SJSA1 (cell line): ENCODE measurements at regions not wholly inside any gene's neighbourhood (a gene's known extent, or its start where the extent isn't known, plus 50 kb on each side); places are given as distances from the start of the nearest gene placed in this dataset.

Experiments used
- DNase-seq, 2 experiments: peaks; one replicate each; pipeline ENCODE4 v3.0.0-alpha.2; 2015 to 2020; ENCODE audit warnings: low spot score in 2 of 2, low read depth in 1 of 2
- H3K27ac ChIP-seq: fragments of 250-450 bp; sonication (Bioruptor Pico); 2 replicates; pipeline ENCODE4 v1.5.1; 2020; ENCODE audit warnings: mild to moderate bottlenecking, moderate library complexity
- H3K27me3 ChIP-seq: fragments of 250-450 bp; sonication (Bioruptor Pico); replicated peaks from 2 replicates; pipeline ENCODE4 v1.5.1; 2020; ENCODE audit warnings: mild to moderate bottlenecking, moderate library complexity
- H3K36me3 ChIP-seq: fragments of 250-450 bp; sonication (Bioruptor Pico); 2 replicates; pipeline ENCODE4 v1.5.1; 2020; ENCODE audit warnings: mild to moderate bottlenecking
- H3K4me1 ChIP-seq: fragments of 250-450 bp; sonication (Bioruptor Pico); replicated peaks from 2 replicates; pipeline ENCODE4 v1.6.1; 2021; ENCODE audit warnings: mild to moderate bottlenecking
- H3K4me3 ChIP-seq: fragments of 250-450 bp; sonication (Bioruptor Pico); 2 replicates; pipeline ENCODE4 v1.5.1; 2020; ENCODE audit warnings: mild to moderate bottlenecking
- H3K9me3 ChIP-seq: fragments of 250-450 bp; sonication (Bioruptor Pico); replicated peaks from 2 replicates; pipeline ENCODE4 v1.5.1; 2020; ENCODE audit warnings: mild to moderate bottlenecking

DNA sequence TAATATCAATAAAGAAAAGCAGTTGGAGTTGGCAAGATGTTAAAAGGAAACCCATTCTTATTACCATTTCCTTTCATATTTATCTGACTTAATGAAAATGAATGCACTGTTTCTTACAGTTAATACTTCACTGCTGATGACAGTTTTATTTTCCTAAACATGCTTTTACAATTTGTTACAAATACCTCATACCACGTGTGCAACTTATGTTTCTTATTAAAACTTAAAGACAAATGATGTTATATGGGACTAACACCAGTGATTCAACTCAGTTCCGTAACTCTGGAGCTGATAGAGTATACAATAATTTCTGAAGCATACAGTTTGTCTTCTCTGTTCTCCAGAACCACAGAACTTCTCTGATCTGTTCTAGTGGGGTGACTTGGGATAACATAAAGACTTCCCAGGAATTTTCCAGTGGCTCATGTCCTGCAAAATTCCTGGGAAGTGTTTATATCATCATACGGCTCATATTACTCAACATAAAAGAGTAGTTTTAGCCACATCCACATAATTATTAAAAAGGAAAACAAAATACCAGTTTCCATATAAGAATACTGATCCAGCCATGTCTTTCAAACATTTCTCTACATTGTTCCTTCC, 1259.0 kb upstream of the C9orf72 start:
- Histone ChIP-seq H3K4me3 (no peak overlapping the region), H3K9me3 (no peaks in the 10 kb centered on the region), H3K36me3 (no peaks in the 10 kb centered on the region), H3K27me3 (no peaks in the 10 kb centered on the region), H3K4me1 (no peaks in the 10 kb centered on the region), H3K27ac (no peak overlapping the region)
- DNase-seq = no peak

DNA sequence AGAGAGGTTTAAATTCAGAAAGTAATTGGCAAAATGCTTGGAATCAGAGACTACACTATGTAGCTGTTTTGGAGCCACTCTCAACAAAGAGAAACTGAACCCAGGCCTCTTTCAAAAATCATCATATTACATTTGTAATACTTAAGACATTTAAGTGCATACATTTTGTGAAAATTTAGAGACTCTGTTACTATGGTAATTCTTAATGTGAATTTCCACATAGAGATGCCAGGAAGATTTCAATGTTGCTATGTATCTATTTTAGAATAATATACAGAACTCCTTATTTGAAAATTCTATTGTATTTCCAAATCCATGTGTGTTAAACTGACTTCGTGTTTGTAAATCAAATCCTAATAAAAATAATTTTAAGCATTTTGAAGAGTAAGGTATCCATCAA, 1260.9 kb upstream of the C9orf72 start:
- no peaks in the 10 kb centered on the region for H3K27me3 ChIP-seq
- no peaks in the 10 kb centered on the region for H3K36me3 ChIP-seq
- DNase-seq = no peak
- no peaks in the 10 kb centered on the region for H3K4me1 ChIP-seq
- no peaks in the 10 kb centered on the region for H3K9me3 ChIP-seq
- no peak overlapping the region for H3K4me3 ChIP-seq
- H3K27ac ChIP-seq = no peak overlapping the region

DNA sequence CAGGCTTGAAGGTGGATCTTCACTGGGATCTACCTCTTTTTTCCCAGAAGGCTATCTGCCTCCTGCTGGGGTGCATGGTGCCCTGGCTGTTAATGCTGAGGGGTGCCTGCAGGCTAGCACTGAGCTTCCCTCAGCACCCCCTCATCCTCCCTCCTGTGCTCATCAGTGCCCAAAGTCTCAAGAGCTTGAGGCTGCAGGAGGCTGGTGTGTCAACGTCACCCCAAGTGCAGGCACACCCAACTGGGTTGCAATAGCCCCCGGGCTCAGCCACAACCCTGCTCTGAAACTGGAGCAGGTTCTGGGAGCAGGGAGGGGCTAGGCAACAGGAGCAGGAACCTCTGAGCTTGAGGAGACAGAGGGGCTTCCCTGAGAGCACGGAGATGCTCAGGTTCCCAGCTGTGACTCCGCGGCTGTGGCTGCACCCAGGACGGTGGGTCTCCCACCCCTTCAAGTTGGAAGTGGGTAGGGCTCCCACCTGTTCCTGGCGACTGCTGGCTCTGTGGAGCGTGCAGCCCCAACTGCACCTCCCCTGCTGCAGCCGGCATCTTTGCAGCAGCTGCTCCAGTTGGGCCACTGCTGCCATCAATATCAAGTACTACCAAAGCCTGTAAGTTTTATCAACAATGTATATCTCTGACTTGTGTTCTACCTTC, 1266.6 kb upstream of the C9orf72 start:
- Histone ChIP-seq H3K27me3 (no peaks in the 10 kb centered on the region), H3K36me3 (no peaks in the 10 kb centered on the region), H3K27ac (no peak overlapping the region), H3K4me3 (no peak overlapping the region), H3K4me1 (no peaks in the 10 kb centered on the region), H3K9me3 (no peaks in the 10 kb centered on the region)
- DNase-seq = no peak

GRCh38 chr9:28841775-28842174, 1268.5 kb upstream of the C9orf72 start:
- no peak overlapping the region for H3K27ac ChIP-seq
- no peak for DNase-seq

GRCh38 chr9:28847331-28847730, 1274.0 kb upstream of the C9orf72 start:
- Histone ChIP-seq H3K36me3 (no peaks in the 10 kb centered on the region), H3K4me1 (no peaks in the 10 kb centered on the region), H3K27ac (no peak overlapping the region), H3K9me3 (no peaks in the 10 kb centered on the region), H3K27me3 (no peaks in the 10 kb centered on the region), H3K4me3 (no peak overlapping the region)
- no peak for DNase-seq

More at GRCh38 chr9:28841775-28842174, 1268.5 kb upstream of the C9orf72 start:
- H3K4me1 ChIP-seq = no peaks in the 10 kb centered on the region
- H3K4me3 ChIP-seq = no peak overlapping the region
- H3K9me3 ChIP-seq = no peaks in the 10 kb centered on the region
- H3K36me3 ChIP-seq = no peaks in the 10 kb centered on the region
- no peaks in the 10 kb centered on the region for H3K27me3 ChIP-seq

- no peaks in the 10 kb centered on the region for H3K27me3 ChIP-seq
- DNase-seq = no peak
- H3K4me1 ChIP-seq = no peaks in the 10 kb centered on the region
- H3K4me3 ChIP-seq = no peak overlapping the region
- H3K9me3 ChIP-seq = no peaks in the 10 kb centered on the region
- H3K27ac ChIP-seq = no peak overlapping the region
- H3K36me3 ChIP-seq = no peaks in the 10 kb centered on the region
These were observed 1275.4 kb upstream of the C9orf72 start for GRCh38 chr9:28848671-28849070.

GRCh38 chr9:28853477-28853876, 1280.2 kb upstream of the C9orf72 start:
- Histone ChIP-seq H3K4me1 (no peaks in the 10 kb centered on the region), H3K27me3 (no peaks in the 10 kb centered on the region), H3K4me3 (no peak overlapping the region), H3K36me3 (no peaks in the 10 kb centered on the region), H3K9me3 (no peaks in the 10 kb centered on the region), H3K27ac (no peak overlapping the region)
- no peak for DNase-seq

DNA sequence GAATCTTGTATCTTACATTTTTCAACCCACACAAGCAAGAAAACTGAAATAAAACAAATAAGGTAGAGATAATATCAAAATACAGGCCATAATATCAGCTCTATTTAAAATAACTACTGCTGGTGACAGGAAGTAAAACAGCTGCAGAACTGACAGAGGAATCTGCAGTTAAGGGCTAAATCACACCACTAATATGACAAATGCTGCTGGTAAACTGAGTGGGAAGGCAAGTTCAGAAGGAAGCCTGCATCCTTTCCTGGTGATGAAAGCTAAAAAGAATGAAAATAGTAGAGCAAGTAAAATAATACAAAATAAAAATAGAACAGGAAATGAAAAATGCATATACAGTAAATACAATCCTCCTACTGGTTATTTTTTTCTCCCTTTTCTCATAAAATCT, 1293.7 kb upstream of the C9orf72 start:
- no peaks in the 10 kb centered on the region for H3K9me3 ChIP-seq
- H3K27me3 ChIP-seq = no peaks in the 10 kb centered on the region
- H3K27ac ChIP-seq = no peak overlapping the region
- no peak for DNase-seq
- H3K36me3 ChIP-seq = no peaks in the 10 kb centered on the region
- no peaks in the 10 kb centered on the region for H3K4me1 ChIP-seq
- H3K4me3 ChIP-seq = no peak overlapping the region

DNA sequence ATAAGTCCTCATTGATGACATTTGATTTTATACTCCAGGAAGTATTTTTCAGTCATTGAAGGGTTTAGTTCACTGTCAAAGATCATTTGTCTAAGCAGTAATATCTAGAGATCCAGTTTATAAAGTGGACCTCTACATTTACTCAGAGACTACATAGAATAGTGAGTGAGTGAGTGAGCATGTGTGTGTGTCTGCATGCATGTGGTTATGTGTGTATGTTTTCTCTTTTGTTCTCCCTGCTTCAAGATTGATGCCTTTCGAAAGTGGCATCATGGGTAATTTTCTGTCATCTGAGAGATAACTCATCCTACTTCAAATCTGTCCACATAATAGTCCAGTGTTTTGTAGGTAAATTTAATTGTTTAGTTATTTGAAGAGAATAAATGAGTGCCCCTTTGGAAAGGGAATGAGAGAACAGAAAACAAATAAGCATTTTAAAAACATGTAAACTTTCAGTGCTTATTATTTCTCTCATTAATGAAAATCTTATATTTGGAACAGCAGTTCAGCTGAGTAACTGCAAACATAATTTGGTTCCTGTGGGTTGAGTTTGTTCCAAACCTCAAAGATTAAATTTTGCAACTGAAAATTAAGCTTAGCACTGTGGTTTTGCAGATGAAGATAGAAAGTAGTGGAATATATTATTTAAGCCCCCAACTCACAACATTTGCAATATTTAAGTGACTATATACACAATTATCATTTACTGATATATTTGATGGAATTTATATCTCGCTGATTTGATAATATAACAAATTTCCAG, 1295.1 kb upstream of the C9orf72 start:
- no peaks in the 10 kb centered on the region for H3K36me3 ChIP-seq
- no peak overlapping the region for H3K4me3 ChIP-seq
- H3K27ac ChIP-seq = no peak overlapping the region
- no peak for DNase-seq
- no peaks in the 10 kb centered on the region for H3K4me1 ChIP-seq
- no peaks in the 10 kb centered on the region for H3K27me3 ChIP-seq
- H3K9me3 ChIP-seq = no peaks in the 10 kb centered on the region

GRCh38 chr9:28882529-28882928, 1309.2 kb upstream of the C9orf72 start:
- no peak for DNase-seq
- no peak overlapping the region for H3K27ac ChIP-seq
- no peak overlapping the region for H3K4me3 ChIP-seq
- no peaks in the 10 kb centered on the region for H3K4me1 ChIP-seq
- H3K27me3 ChIP-seq = no peaks in the 10 kb centered on the region
- H3K36me3 ChIP-seq = no peaks in the 10 kb centered on the region
- H3K9me3 ChIP-seq = no peaks in the 10 kb centered on the region

DNA sequence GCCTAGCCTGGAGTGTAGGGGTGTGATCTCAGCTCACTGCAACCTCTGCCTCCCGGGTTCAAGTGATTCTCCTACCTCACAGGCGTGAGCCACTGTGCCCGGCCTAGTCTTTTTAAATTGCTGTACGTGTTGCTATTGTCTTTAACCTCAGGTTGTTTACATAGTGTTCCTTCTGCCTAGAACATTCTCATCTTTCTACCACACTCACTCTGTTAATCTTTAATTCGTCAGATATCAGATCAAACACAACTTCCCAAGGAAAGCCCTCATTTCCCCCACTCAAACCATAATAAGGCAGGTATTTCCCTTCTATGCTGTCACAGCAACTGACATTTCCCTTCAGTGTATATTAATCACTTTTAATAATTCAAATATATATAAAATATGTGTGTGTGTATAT, 1310.0 kb upstream of the C9orf72 start:
- Histone ChIP-seq H3K27me3 (no peaks in the 10 kb centered on the region), H3K9me3 (no peaks in the 10 kb centered on the region), H3K36me3 (no peaks in the 10 kb centered on the region), H3K4me1 (no peaks in the 10 kb centered on the region), H3K27ac (no peak overlapping the region), H3K4me3 (no peak overlapping the region)
- no peak for DNase-seq

DNA sequence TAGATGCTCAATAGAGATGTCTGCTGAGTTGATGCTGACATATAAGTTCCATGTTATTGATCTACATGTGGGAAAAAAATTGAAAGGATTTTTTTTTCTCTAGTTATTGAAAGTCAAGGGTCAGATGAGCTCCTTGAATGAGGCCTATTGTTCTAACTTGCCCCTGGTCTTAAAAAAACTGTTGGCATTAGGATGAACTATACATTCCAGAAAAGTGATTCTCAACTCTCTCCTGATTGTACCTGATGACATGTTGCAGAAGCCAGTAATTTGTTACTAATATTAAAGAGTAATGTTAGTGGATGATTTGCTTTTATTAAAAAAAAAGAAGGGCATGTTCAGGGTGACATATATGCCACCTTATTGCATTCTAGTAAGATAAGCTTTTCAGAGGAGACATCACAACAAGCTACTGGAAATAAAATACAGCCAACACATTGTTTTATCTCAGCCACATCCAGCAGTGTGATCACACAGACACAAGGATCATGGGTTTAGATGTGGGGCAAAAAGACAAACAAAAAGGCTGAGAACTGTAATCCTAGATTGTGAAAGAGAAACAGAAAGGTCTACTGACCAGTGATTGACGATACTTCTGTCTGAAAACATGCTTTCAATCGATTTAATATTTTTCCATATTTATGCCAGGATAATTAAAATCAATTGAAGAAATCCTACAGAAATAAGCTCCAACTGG, 1314.1 kb upstream of the C9orf72 start:
- H3K9me3 ChIP-seq = no peaks in the 10 kb centered on the region
- H3K36me3 ChIP-seq = no peaks in the 10 kb centered on the region
- H3K4me3 ChIP-seq = no peak overlapping the region
- H3K27me3 ChIP-seq = no peaks in the 10 kb centered on the region
- H3K4me1 ChIP-seq = no peaks in the 10 kb centered on the region
- no peak for DNase-seq
- H3K27ac ChIP-seq = no peak overlapping the region

DNA sequence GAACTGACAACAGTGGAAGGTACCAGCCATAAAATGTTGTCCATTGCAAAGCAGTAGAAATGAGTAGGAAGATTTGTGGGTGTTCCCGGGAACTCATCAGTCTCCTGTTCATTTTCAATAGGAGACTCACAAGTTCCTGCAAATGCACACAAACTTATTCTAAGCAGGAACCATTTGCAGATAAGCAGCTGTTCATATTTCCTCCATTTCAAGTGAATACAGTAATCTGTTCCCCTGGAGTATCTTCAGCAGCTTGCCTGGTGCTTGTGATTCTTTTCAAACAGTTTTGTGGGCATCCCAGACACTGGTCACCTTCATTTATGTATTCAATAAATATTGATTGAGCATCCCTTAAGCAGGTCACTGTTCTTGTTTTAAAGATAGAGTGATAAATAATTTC, 1315.5 kb upstream of the C9orf72 start:
- Histone ChIP-seq H3K27me3 (no peaks in the 10 kb centered on the region), H3K4me1 (no peaks in the 10 kb centered on the region), H3K9me3 (no peaks in the 10 kb centered on the region), H3K27ac (no peak overlapping the region), H3K4me3 (no peak overlapping the region), H3K36me3 (no peaks in the 10 kb centered on the region)
- no peak for DNase-seq

- H3K4me3 ChIP-seq = no peak overlapping the region
- no peaks in the 10 kb centered on the region for H3K36me3 ChIP-seq
- no peak for DNase-seq
- no peaks in the 10 kb centered on the region for H3K27me3 ChIP-seq
- H3K4me1 ChIP-seq = no peaks in the 10 kb centered on the region
- H3K27ac ChIP-seq = no peak overlapping the region
- H3K9me3 ChIP-seq = no peaks in the 10 kb centered on the region
These were observed 1319.3 kb upstream of the C9orf72 start for GRCh38 chr9:28892538-28892937.
